ENCODE measurements at regions not wholly inside any gene's neighbourhood (a gene's known extent, or its start where the extent isn't known, plus 50 kb on each side); places are given as distances from the start of the nearest gene placed in this dataset.
A peak's percentile ranks its signal among the peaks of the same experiment; 100 is the strongest.

DNA sequence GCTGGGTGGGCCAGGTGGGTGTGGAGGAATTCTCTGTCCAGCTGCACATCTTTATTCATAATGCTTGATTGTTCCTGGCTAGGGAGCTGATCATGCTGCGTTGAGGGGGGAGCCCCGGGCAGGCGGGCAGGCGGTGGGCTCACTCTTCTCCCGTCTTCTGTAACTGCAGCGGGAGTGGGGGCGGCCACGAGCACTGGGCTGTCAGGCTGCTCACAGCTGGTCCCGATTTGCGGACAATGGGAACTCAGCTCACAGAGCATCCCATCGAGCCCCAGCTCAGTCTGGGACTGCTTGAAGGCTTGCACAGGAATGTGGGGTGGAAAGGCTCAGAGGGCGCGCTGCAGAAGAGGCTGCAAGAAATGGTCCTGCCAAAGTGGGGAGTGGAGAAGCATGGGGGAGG is 63.8 kb downstream of the EFNB1 start:
- DNase-seq (ENCODE audit: low read depth, low spot score) = no peak
- H3K27ac Mint-ChIP-seq (ENCODE audit: unreplicated experiment) = no peak overlapping the region
- TF ChIP-seq, protein P1, sequence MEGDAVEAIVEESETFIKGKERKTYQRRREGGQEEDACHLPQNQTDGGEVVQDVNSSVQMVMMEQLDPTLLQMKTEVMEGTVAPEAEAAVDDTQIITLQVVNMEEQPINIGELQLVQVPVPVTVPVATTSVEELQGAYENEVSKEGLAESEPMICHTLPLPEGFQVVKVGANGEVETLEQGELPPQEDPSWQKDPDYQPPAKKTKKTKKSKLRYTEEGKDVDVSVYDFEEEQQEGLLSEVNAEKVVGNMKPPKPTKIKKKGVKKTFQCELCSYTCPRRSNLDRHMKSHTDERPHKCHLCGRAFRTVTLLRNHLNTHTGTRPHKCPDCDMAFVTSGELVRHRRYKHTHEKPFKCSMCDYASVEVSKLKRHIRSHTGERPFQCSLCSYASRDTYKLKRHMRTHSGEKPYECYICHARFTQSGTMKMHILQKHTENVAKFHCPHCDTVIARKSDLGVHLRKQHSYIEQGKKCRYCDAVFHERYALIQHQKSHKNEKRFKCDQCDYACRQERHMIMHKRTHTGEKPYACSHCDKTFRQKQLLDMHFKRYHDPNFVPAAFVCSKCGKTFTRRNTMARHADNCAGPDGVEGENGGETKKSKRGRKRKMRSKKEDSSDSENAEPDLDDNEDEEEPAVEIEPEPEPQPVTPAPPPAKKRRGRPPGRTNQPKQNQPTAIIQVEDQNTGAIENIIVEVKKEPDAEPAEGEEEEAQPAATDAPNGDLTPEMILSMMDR (conservative IDR thresholded peaks at IDR 0.05) = no peak
- H3K9me3 Mint-ChIP-seq = peaks cover 4% of the 10 kb centered on the region
- peaks cover 35% of the 10 kb centered on the region for H3K4me1 Mint-ChIP-seq
- no peaks in the 10 kb centered on the region for H3K27me3 Mint-ChIP-seq (ENCODE audit: low read depth)
- H3K4me3 Mint-ChIP-seq = peak overlapping the region; percentile 71
- no peaks in the 10 kb centered on the region for H3K36me3 Mint-ChIP-seq (ENCODE audit: low read depth)

DNA sequence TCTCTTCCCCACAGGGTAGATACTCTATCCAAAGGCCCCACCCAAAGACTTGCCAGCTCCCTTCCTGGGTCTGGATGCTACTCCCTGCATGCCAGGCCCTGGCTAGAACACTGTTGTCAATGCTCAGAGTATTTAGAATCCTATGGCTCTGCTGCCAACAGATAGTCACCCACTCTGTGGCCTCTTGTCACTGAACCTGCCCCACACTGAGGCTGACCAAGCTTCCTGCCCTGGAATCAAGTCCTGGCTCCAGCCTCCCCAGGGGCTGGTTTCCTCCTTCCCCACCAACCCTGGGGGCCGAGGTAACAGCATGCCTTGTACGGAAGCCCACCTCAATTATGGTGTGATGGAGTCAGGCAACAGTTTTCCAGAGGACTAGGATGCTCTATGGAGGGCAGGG is 63.3 kb downstream of the EFNB1 start:
- Mint-ChIP-seq H3K4me3 (no peak overlapping the region), H3K9me3 (peaks cover 4% of the 10 kb centered on the region), H3K27me3 (ENCODE audit: low read depth) (no peaks in the 10 kb centered on the region), H3K27ac (ENCODE audit: unreplicated experiment) (no peak overlapping the region), H3K4me1 (peaks cover 35% of the 10 kb centered on the region), H3K36me3 (ENCODE audit: low read depth) (no peaks in the 10 kb centered on the region)
- TF ChIP-seq, protein P1 (conservative IDR thresholded peaks at IDR 0.05) = no peak
- DNase-seq (ENCODE audit: low read depth, low spot score) = no peak
